Stomach (tissue), 8 donors: ENCODE measurements at regions not wholly inside any gene's neighbourhood (a gene's known extent, or its start where the extent isn't known, plus 50 kb on each side); places are given as distances from the start of the nearest gene placed in this dataset.

Experiments used
- DNase-seq, 2 donors: peaks; one replicate each; pipeline versions ENCODE4 v3.0.0 to v3.0.0-alpha.2; 2013 to 2019
- H3K27ac ChIP-seq, 5 donors: fragments of 200-600 bp in 4 of 5; sonication (generic) in 4 of 5; one replicate each; pipeline ENCODE4 v1.5.1; 2013 to 2019; ENCODE audit warnings: mild to moderate bottlenecking in 1 of 5, moderate library complexity in 1 of 5
- H3K27me3 ChIP-seq, 3 donors: fragments of 200-600 bp; sonication (generic); one replicate each; pipeline ENCODE4 v1.5.1; 2017 to 2019; ENCODE audit warnings: mixed run types in 1 of 3
- H3K36me3 ChIP-seq, 4 donors: fragments of 200-600 bp; sonication (generic); 1 replicate in 3 of 4; 2 replicates in 1 of 4; pipeline ENCODE4 v1.5.1; 2016 to 2019
- H3K4me1 ChIP-seq, 4 donors: fragments of 200-600 bp; sonication (generic); one replicate each; pipeline ENCODE4 v1.5.1; 2016 to 2019
- H3K4me3 ChIP-seq, 4 donors: fragments of 200-600 bp; sonication (generic) in 3 of 4; one replicate each; pipeline ENCODE4 v1.5.1; 2016 to 2019; ENCODE audit warnings: mild to moderate bottlenecking in 1 of 4
- H3K9me3 ChIP-seq, 4 donors: fragments of 200-600 bp; sonication (generic); one replicate each; pipeline ENCODE4 v1.5.1; 2016 to 2019
- CTCF ChIP-seq, 7 experiments: fragments of 450-650 bp in 4 of 7; fragments of 200-600 bp in 3 of 7; sonication (generic) in 3 of 7; IDR thresholded peaks; one replicate each; pipeline ENCODE4 v1.5.1; 2016 to 2019; ENCODE audit warnings: antibody characterized with exemption in 7 of 7, control low read depth in 2 of 7, mild to moderate bottlenecking in 1 of 7
- EP300 ChIP-seq: sonication (generic); formaldehyde crosslinking; IDR thresholded peaks from one replicate; pipeline ENCODE4 v1.6.1; 2017; ENCODE audit warnings: antibody characterized with exemption
- POLR2A ChIP-seq, 4 donors: fragments of 450-650 bp; IDR thresholded peaks; one replicate each; pipeline ENCODE4 v1.6.1; 2016; ENCODE audit warnings: antibody characterized with exemption in 4 of 4, control low read depth in 2 of 4, mild to moderate bottlenecking in 1 of 4, moderate library complexity in 1 of 4
- POLR2AphosphoS5 ChIP-seq, 3 donors: sonication (generic); formaldehyde crosslinking; IDR thresholded peaks; one replicate each; pipeline ENCODE4 v1.6.1; 2016; ENCODE audit warnings: antibody characterized with exemption in 3 of 3
- WGBS, 5 donors: extraction: QIAGEN DNeasy Blood & Tissue Kit in 3 of 5; methylation state at CpG; one replicate each; pipeline versions ENCODE4 v1.1.5 to v1.1.7; 2013 to 2018; 5-methylcytosine and 5-hydroxymethylcytosine counted together
- intact Hi-C: fragments of 100-400 bp; cut with DNase I; formaldehyde crosslinking; loops from one replicate; pipeline ENCODE4 v1.15.1; 2023; ENCODE audit warnings: low total_unique reads
- donor health status: healthy with polysubstance abuse.
- donor health status: Bipolar disorder and iron deficiency.
- donor health status: healthy.

DNA sequence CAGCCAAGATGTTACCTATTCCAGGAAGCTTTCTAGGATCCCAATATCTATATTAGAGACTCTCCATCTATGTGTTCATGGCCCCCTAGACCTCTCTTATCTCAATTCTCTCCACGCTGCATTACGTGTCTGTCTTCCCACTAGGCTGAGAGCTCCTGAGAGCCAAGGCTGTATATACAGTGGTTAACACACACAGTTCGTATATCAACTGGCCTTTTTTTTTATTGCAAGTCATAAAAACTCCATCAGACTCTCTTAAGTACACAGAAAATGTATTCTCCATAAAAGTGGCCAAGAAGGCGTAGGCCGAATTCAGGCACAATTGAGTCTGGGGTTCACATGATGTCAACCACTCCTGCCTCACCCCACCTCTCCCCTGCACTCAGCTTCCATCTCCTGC is 115.9 kb downstream of the TRIM29 start:
- Histone ChIP-seq H3K36me3 (no peaks in the 10 kb centered on the region), H3K4me1 (no peaks in the 10 kb centered on the region), H3K4me3 (no peak overlapping the region), H3K27ac (no peak overlapping the region), H3K9me3 (no peaks in the 10 kb centered on the region), H3K27me3 (peaks cover 0 to 53% (median under 1%) of the 10 kb centered on the region in 3 donors)
- no peak for DNase-seq
- TF ChIP-seq CTCF (IDR thresholded peaks at IDR 0.05) (no peak), EP300 (no peak), POLR2AphosphoS5 (IDR thresholded peaks at IDR 0.05) (no peak), POLR2A (IDR thresholded peaks at IDR 0.05) (no peak)
- 87 to 90% (median 88%) methylated on average over 5 of the region's 5 CpGs for WGBS, 5 donors
- intact Hi-C loops: no loop called here

- no peaks in the 10 kb centered on the region for H3K4me1 ChIP-seq
- DNase-seq: no peak
- no peak overlapping the region for H3K27ac ChIP-seq
- H3K9me3 ChIP-seq: no peaks in the 10 kb centered on the region
- TF ChIP-seq CTCF (IDR thresholded peaks at IDR 0.05) (no peak), EP300 (no peak), POLR2A (IDR thresholded peaks at IDR 0.05) (no peak), POLR2AphosphoS5 (IDR thresholded peaks at IDR 0.05) (no peak)
- intact Hi-C loops: no loop called here
- H3K4me3 ChIP-seq: no peak overlapping the region
- peaks cover 0 to 52% (median 0%) of the 10 kb centered on the region in 3 donors for H3K27me3 ChIP-seq
- WGBS, 5 donors: 76 to 92% (median 90%) methylated on average over 7 of the region's 7 CpGs
- no peaks in the 10 kb centered on the region for H3K36me3 ChIP-seq
These were observed 116.4 kb downstream of the TRIM29 start for GRCh38 chr11:120021391-120021953.

- Histone ChIP-seq H3K27ac (no peak overlapping the region), H3K27me3 (peaks cover 0 to 51% (median 0%) of the 10 kb centered on the region in 3 donors), H3K9me3 (no peaks in the 10 kb centered on the region), H3K4me3 (no peak overlapping the region), H3K36me3 (no peaks in the 10 kb centered on the region), H3K4me1 (no peaks in the 10 kb centered on the region)
- DNase-seq: no peak
- WGBS, 5 donors: 54 to 90% (median 68%) methylated on average over 2 of the region's 2 CpGs
- TF ChIP-seq CTCF (IDR thresholded peaks at IDR 0.05) (no peak), POLR2A (IDR thresholded peaks at IDR 0.05) (no peak), EP300 (no peak), POLR2AphosphoS5 (IDR thresholded peaks at IDR 0.05) (no peak)
- intact Hi-C loops: no loop called here
These were observed 116.9 kb downstream of the TRIM29 start for GRCh38 chr11:120020981-120021380.

DNA sequence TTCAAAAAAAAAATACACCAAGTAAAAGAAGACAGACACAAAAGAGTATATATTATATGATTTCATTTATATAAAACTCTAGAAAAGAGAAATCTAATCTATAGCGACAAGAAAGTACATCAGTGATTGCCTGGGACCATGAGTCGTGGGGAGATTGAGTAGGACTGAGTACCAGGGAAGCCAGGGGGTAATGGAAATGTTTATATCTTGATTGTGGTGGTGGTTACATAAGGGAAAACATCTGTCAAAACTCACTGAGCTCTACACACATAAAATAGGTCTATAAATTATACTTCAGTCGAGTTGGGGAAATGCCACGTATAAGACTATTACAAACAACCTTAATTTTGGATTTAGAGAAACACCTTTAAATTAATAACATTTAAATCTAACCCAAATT is 117.4 kb downstream of the TRIM29 start:
- DNase-seq: no peak
- intact Hi-C loops: no loop called here
- TF ChIP-seq POLR2AphosphoS5 (IDR thresholded peaks at IDR 0.05) (no peak), POLR2A (IDR thresholded peaks at IDR 0.05) (no peak), CTCF (IDR thresholded peaks at IDR 0.05) (no peak)
- Histone ChIP-seq H3K27ac (no peak overlapping the region), H3K4me3 (no peak overlapping the region), H3K27me3 (peaks cover 0 to 53% (median 0%) of the 10 kb centered on the region in 3 donors), H3K4me1 (no peaks in the 10 kb centered on the region), H3K9me3 (no peaks in the 10 kb centered on the region), H3K36me3 (no peaks in the 10 kb centered on the region)
- WGBS, 5 donors: 62 to 88% (median 83%) methylated on average over 4 of the region's 4 CpGs
